Activated naive CD4-positive, alpha-beta T cell treated with anti-CD3 and anti-CD28 coated beads, Interleukin-2, amount 10 ng/mL, durations not matched to agents 7 days and 5 days (primary cell): ENCODE measurements at regions not wholly inside any gene's neighbourhood (a gene's known extent, or its start where the extent isn't known, plus 50 kb on each side); places are given as distances from the start of the nearest gene placed in this dataset.

ENCODE experiments used
- CTCF ChIA-PET: fragments of 350-600 bp; sonication (Branson Sonifier 250); formaldehyde crosslinking; loops from one replicate; lab custom pipeline; 2021; ENCODE audit warnings: antibody characterized with exemption; lab: Charles Lee
- DNase-seq: peaks from one replicate; pipeline ENCODE4 v3.0.0-alpha.2; 2020
- H3K27ac Mint-ChIP-seq: one replicate; pipeline ENCODE4 v1.8.0; 2021; ENCODE audit warnings: mild to moderate bottlenecking, moderate library complexity, mixed read lengths
- H3K27me3 Mint-ChIP-seq: one replicate; pipeline ENCODE4 v1.8.0; 2021; ENCODE audit warnings: mild to moderate bottlenecking, mixed read lengths
- H3K36me3 Mint-ChIP-seq: one replicate; pipeline ENCODE4 v1.8.0; 2021; ENCODE audit warnings: mixed read lengths
- H3K4me1 Mint-ChIP-seq: one replicate; pipeline ENCODE4 v1.8.0; 2021; ENCODE audit warnings: mixed read lengths
- H3K4me3 Mint-ChIP-seq: one replicate; pipeline ENCODE4 v1.8.0; 2021; ENCODE audit warnings: mild to moderate bottlenecking, moderate library complexity, mixed read lengths
- H3K9me3 Mint-ChIP-seq: one replicate; pipeline ENCODE4 v1.8.0; 2021; ENCODE audit warnings: mixed read lengths

DNA sequence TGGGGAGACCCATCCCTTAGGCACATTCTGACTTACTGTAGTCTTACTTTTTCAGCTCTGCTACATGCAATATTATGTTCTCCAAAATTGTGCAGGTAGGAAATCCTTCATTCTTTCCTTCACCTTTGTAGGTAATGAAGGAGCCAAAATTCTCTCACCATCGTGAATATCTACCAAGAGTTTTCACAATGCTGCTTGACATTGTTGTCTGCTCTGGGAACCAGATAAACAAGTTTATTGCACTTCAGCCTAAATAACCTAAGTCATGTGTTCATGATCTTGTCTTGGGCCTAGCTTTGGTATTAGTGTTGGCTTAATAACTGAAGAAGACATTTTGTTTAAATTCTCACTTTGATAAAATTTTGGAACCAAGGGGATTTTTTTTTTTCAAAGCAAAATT lies 110.8 kb upstream of the ELAC2 start:
- Mint-ChIP-seq H3K9me3 (no peaks in the 10 kb centered on the region), H3K36me3 (no peaks in the 10 kb centered on the region), H3K4me1 (no peaks in the 10 kb centered on the region), H3K27me3 (no peaks in the 10 kb centered on the region), H3K4me3 (no peak overlapping the region), H3K27ac (no peak overlapping the region)
- CTCF ChIA-PET, result no interaction called here
- DNase-seq, result no peak

DNA sequence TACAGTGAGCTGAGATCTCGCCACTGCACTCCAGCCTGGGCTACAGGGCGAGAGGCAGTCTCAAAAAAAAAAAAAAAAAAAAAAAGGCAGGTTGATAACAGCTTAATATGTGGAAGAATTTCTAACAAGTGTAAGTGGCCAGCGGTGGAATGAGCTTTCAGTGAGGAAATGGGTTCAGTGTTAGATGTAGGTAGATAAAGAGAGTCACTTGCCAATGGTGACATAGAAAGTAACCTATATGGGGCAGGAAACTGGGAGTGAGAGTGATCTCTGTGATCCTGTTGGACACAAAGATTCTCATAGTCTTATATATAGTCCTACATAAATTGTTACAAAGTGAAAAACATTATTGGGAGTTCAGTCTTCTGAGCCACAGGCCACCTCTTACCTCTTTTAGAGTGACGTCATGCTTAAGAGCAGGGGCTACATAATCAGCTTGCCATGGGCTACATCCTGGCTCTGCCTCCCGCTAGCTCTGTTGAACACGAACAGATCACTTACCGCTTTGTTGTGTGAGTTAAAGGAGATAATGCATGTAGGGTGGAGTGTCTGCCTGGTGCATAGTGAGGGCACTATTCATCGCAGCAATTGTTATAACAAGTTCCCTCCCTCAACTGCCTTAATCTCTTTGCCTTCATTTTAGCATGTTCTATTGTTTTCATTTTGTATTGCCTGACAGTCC lies 110.2 kb upstream of the ELAC2 start:
- Mint-ChIP-seq H3K27me3 (no peaks in the 10 kb centered on the region), H3K4me1 (no peaks in the 10 kb centered on the region)
- no peak for DNase-seq

DNA sequence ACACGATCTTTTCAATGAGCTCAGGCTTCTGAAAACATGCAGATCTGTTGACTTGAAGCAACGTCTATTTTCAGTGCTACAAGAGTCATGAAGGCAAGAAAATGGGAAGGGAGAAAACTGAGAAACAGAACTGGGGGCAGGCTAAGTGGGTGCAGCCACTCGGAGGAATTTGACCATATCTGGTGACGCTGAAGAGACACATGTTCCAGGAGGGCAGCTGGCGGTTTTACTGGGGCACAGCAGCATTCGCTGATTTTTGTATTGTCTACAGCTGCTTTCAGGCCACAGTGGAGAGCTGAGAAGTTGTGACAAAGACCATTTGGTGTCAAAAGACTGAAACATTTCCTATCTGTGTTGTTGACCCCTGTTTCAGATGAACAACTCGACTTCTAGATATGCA lies 103.0 kb upstream of the ELAC2 start:
- no peak for DNase-seq
- Mint-ChIP-seq H3K27me3 (peaks cover 4% of the 10 kb centered on the region), H3K36me3 (no peaks in the 10 kb centered on the region), H3K27ac (no peak overlapping the region), H3K4me1 (no peaks in the 10 kb centered on the region), H3K4me3 (no peak overlapping the region), H3K9me3 (no peaks in the 10 kb centered on the region)
- CTCF ChIA-PET, result no interaction called here

More for the DNA sequence above, 110.2 kb upstream of the ELAC2 start:
- H3K4me3 Mint-ChIP-seq, result no peak overlapping the region
- CTCF ChIA-PET, result no interaction called here
- no peaks in the 10 kb centered on the region for H3K36me3 Mint-ChIP-seq
- H3K27ac Mint-ChIP-seq, result no peak overlapping the region
- no peaks in the 10 kb centered on the region for H3K9me3 Mint-ChIP-seq

DNA sequence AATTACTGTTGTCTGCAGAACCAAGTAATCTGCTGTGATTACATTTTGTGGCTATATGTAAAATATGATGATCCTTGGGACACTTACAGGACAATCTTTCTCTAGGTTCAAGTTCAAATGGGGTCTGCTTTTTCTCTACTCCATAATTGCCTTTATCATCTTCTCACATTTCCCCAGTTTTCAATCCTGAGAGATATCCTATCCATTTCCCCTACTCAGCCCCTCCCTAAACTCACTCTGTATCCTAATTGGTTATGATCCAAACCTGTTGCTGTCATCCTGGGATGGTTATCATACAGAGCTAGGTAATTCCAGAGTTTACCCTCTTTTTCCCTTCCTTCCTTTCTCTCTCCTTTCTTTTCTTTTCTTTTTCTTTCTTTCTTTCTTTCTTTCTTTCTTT lies 100.5 kb upstream of the ELAC2 start:
- Mint-ChIP-seq H3K9me3 (no peaks in the 10 kb centered on the region), H3K4me3 (no peak overlapping the region), H3K27me3 (peaks cover 15% of the 10 kb centered on the region), H3K4me1 (no peaks in the 10 kb centered on the region), H3K36me3 (no peaks in the 10 kb centered on the region), H3K27ac (no peak overlapping the region)
- no peak for DNase-seq
- CTCF ChIA-PET, result no interaction called here

DNA sequence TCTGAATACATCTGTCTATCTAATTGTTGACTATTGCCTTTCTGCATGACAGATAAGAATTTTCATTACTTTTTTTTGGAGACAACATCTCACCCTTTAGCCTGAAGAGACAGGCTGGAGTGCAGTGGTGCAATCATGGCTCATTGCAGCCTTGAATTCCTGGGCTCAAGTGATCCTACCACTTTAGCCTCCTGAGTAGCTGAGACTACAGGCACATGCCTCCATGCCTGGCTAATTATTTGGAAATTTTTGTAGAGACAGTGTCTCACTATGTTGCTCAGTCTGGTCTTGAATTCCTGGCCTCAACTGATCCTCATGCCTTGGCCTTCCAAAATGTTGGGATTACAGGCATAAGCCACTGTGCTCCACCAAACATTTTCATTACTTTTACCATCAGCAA lies 99.8 kb upstream of the ELAC2 start:
- H3K27me3 Mint-ChIP-seq, result peaks cover 15% of the 10 kb centered on the region
- no peaks in the 10 kb centered on the region for H3K9me3 Mint-ChIP-seq
- H3K4me1 Mint-ChIP-seq, result no peaks in the 10 kb centered on the region
- H3K4me3 Mint-ChIP-seq, result no peak overlapping the region
- CTCF ChIA-PET, result no interaction called here
- no peak overlapping the region for H3K27ac Mint-ChIP-seq
- DNase-seq, result no peak
- no peaks in the 10 kb centered on the region for H3K36me3 Mint-ChIP-seq

DNA sequence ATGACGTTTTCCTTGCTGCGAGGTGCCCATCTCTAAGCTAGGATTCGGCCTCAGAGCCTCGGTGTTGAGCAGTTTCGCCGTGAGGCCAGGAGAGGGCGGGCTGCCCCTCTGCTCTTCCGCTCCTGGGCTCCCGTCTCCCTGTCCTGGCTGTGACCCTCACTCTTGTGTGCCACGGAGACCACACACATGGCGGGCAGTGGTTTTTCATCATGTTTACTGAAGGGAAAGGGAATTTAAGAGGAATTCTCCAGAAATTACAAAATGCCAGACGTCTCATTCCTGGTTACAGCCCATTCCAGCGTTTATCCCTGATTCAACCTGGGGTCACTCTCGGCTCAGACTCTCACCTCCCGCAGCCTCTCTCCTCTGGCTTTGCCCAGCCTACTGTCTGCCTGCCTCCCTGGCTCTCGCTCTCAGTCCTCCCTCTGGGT lies 96.8 kb upstream of the ELAC2 start:
- H3K4me3 Mint-ChIP-seq, result no peak overlapping the region
- no peaks in the 10 kb centered on the region for H3K36me3 Mint-ChIP-seq
- peaks cover 11% of the 10 kb centered on the region for H3K27me3 Mint-ChIP-seq
- no peaks in the 10 kb centered on the region for H3K4me1 Mint-ChIP-seq
- no peaks in the 10 kb centered on the region for H3K9me3 Mint-ChIP-seq
- no peak overlapping the region for H3K27ac Mint-ChIP-seq
- no peak for DNase-seq
- CTCF ChIA-PET, result interaction anchor here (0.8 kb wide), 1 partner anchor 9 kb away, joined by 3 read pairs; no protein-coding TSS in a partner anchor

DNA sequence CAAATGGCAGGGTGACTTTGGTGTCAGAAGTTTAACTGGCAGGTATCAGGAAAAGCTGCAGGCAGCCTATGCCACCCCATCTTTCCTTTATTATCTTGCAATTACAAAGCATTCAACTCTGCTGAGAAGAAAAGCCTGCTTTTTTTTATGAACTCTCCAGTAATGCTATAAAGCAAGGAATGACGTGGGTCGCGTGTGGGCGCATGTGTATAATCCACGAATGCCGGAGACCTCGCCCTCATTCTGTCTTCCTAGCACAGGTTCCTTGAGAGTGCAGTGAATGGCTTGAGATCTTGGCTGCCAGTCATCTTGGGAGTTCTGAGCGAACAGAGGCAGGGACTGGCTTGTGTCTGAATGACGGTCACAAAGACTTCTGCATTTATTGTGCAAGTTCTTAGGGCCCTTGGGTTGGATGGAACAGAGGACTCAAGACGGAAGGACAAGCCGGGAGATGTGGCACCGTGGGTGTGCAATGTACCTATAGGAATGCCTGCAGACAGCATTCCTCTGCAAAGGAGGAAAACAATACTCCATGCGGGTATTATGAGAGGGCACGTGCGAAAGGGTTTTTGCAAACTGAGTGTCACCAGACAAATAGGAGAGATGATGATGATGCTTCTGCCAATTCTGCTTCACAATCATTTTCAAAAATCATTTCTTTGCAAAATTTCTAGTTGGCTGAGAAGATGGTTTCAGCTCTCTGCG lies 96.1 kb upstream of the ELAC2 start:
- H3K4me1 Mint-ChIP-seq, result no peaks in the 10 kb centered on the region
- no peak overlapping the region for H3K27ac Mint-ChIP-seq
- H3K9me3 Mint-ChIP-seq, result no peaks in the 10 kb centered on the region
- CTCF ChIA-PET, result interaction anchor here (0.8 kb wide), 1 partner anchor 8 kb away, joined by 3 read pairs; no protein-coding TSS in a partner anchor
- no peaks in the 10 kb centered on the region for H3K36me3 Mint-ChIP-seq
- no peak overlapping the region for H3K4me3 Mint-ChIP-seq
- H3K27me3 Mint-ChIP-seq, result peaks cover 11% of the 10 kb centered on the region
- no peak for DNase-seq

DNA sequence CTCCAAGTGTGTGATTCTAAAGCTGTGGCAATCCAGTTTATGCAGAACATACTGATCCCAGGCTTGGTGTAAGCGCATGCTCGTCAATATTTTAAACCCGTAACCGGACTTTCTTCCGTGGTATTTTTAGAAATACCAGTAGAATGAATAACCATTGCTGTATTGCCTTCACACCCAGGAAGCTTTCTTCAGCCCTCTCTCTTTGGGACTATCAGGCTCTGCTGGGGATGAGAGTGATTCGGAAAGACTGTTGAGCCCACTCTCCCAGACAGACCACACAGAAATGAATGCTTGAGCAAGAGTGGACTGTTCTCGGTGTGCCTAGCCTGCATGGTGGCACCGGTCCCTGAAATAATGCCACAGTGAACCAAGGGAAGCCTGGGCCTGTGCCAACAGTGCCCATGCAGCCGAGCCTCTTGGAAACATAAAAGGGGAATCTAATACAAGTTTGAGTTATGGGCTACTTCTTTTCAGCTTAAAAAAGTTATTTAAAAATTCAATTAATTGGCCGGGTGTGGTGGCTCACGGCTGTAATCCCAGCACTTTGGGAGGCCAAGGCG lies 89.9 kb upstream of the ELAC2 start:
- DNase-seq, result no peak
- no peaks in the 10 kb centered on the region for H3K27me3 Mint-ChIP-seq
- no peaks in the 10 kb centered on the region for H3K36me3 Mint-ChIP-seq
- H3K4me3 Mint-ChIP-seq, result no peak overlapping the region
- H3K27ac Mint-ChIP-seq, result no peak overlapping the region
- CTCF ChIA-PET, result no interaction called here
- H3K4me1 Mint-ChIP-seq, result no peaks in the 10 kb centered on the region
- peaks cover 5% of the 10 kb centered on the region for H3K9me3 Mint-ChIP-seq

DNA sequence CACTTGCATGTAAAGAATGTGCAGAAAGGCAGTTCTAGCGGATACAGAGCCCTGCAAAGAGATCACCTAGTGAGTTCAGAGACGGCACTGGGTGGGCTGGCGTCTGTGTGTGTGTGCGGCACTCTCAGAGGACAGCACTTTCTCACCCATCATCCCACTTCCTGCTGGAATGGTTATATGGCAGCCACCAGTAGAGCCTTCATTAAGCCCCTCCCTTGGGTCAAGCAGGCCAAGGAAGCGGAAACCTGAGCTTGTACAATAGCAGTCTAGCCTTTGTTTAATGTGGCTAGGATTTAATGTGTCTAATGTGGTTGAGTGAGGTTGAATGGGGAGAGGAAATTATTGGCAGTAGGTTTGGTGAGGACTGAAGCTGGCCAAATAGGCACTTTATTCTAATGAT lies 88.3 kb upstream of the ELAC2 start:
- no peak overlapping the region for H3K27ac Mint-ChIP-seq
- H3K36me3 Mint-ChIP-seq, result no peaks in the 10 kb centered on the region
- no peaks in the 10 kb centered on the region for H3K4me1 Mint-ChIP-seq
- CTCF ChIA-PET, result interaction anchor here (1.0 kb wide), 1 partner anchor 8 kb away, joined by 3 read pairs; no protein-coding TSS in a partner anchor
- H3K9me3 Mint-ChIP-seq, result peaks cover 8% of the 10 kb centered on the region
- H3K4me3 Mint-ChIP-seq, result no peak overlapping the region
- no peak for DNase-seq
- H3K27me3 Mint-ChIP-seq, result no peaks in the 10 kb centered on the region

DNA sequence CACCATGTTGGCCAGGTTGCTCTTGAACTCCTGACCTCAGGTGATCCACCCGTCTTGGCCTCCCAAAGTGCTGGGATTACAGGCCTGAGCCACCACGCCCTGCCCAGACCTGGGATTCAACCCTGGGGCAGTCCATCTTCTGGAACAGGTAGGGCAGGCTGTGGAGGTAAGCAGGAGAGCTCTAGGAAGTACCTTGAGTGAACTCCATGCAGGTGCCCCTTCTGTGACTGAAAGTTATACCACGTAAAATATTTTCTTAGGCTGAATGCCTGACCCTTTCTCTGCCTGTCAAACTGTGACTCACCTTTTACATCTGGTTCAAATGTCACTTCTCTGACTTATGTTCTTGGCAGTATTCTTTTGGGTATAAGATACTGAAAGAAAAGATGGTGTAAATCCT lies 86.7 kb upstream of the ELAC2 start:
- no peak overlapping the region for H3K27ac Mint-ChIP-seq
- no peaks in the 10 kb centered on the region for H3K4me1 Mint-ChIP-seq
- no peaks in the 10 kb centered on the region for H3K27me3 Mint-ChIP-seq
- H3K4me3 Mint-ChIP-seq, result no peak overlapping the region
- H3K36me3 Mint-ChIP-seq, result no peaks in the 10 kb centered on the region
- DNase-seq, result no peak
- H3K9me3 Mint-ChIP-seq, result peaks cover 12% of the 10 kb centered on the region
- CTCF ChIA-PET, result no interaction called here

DNA sequence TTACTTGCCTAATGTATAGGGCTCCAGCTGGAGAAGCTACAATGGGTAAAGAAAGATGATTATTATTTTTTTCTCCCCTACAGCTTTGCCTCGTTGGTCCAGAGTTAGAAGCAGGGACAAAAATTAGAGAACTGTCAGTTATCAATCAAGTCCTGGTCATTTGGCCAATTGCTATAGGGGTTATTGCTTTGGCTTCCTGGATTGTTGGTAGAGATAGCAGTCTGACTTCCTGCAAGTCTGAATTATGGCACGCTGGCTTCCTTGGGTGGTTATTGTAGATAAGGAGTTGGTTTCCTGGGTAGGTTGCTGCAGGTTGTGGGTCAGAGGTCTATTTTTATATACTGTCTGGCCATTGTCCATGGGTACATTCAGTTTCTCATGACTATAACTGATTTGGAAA lies 84.7 kb upstream of the ELAC2 start:
- DNase-seq, result no peak
- no peaks in the 10 kb centered on the region for H3K36me3 Mint-ChIP-seq
- H3K27me3 Mint-ChIP-seq, result no peaks in the 10 kb centered on the region
- H3K27ac Mint-ChIP-seq, result no peak overlapping the region
- peaks cover 12% of the 10 kb centered on the region for H3K9me3 Mint-ChIP-seq
- no peaks in the 10 kb centered on the region for H3K4me1 Mint-ChIP-seq
- H3K4me3 Mint-ChIP-seq, result no peak overlapping the region
- CTCF ChIA-PET, result no interaction called here

DNA sequence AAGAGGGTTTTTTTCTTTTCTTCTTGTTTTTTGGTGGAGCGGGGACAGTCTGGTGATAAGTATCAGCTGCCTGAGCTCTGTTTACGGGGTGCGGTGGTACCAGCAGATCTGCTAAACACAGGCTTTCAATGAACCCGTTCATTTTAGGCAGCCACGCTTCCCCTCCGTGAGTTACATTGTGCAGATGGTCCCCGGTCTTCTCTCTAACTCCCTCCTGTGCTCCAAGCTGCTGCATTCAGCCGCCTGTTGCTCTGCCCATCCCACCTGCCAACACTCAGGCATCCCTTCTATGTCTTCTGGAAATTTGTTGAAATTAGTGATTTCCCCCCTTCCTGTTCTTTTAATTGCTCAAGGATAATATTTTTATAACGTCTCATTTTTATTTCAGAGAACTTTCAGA lies 82.1 kb upstream of the ELAC2 start:
- Mint-ChIP-seq H3K4me1 (no peaks in the 10 kb centered on the region), H3K27me3 (no peaks in the 10 kb centered on the region), H3K36me3 (no peaks in the 10 kb centered on the region), H3K27ac (no peak overlapping the region), H3K9me3 (peaks cover 9% of the 10 kb centered on the region), H3K4me3 (no peak overlapping the region)
- CTCF ChIA-PET, result no interaction called here
- no peak for DNase-seq

DNA sequence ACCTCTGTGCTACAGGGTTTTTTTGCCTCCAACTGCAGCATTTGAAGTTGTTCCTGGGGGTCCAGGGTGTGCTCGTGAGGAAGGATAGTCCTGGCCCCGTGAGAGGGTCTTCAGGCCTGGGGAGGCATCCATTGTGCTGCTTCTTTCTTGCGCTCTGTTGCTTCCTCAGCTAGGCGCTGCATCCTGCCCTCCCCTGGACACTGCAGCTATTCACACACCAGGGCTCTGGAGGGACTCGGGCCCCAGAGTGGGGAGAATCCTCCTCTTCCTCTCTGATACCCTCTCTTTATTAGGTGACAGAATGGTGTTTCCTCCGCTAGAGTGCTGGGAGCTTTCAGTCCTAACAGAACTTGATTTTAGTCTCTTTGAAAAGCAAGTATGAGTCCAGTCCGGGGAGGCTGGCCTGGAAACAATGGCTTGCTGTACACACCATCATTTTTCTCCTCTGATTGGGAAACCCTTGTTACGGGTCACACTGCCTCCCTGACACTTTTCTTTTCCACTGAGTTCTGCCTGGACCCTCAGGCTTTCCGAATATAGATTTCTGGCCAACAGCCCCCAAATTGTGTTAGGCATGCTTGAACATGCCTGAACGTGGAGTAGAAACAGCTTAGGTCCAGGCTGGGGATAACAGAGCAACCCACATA lies 81.4 kb upstream of the ELAC2 start:
- CTCF ChIA-PET, result no interaction called here
- DNase-seq, result no peak
- Mint-ChIP-seq H3K9me3 (peaks cover 8% of the 10 kb centered on the region), H3K27me3 (no peaks in the 10 kb centered on the region), H3K36me3 (no peaks in the 10 kb centered on the region), H3K4me1 (no peaks in the 10 kb centered on the region), H3K4me3 (no peak overlapping the region), H3K27ac (no peak overlapping the region)

DNA sequence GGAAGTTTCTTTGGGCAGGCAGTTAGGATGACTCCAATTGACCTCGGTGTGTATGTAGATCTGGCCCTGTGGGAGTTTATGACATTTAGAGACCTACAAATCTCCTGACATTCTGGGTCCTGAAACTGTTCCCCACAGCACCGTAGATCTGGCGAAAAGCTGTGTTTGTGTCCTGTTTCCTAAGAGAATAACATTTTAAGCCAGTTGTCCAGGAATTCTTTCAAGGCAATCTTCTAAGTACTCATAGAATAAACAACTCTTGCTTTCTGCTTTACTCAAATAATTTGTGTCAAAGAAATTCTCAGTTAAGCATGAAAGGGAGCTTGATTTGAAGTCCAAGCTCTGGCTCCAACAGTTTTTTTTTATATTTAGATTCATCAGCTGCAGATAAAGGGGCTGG lies 78.5 kb upstream of the ELAC2 start:
- no peak overlapping the region for H3K27ac Mint-ChIP-seq
- no peaks in the 10 kb centered on the region for H3K27me3 Mint-ChIP-seq
- peaks cover 4% of the 10 kb centered on the region for H3K9me3 Mint-ChIP-seq
- CTCF ChIA-PET, result no interaction called here
- H3K4me1 Mint-ChIP-seq, result no peaks in the 10 kb centered on the region
- H3K36me3 Mint-ChIP-seq, result no peaks in the 10 kb centered on the region
- no peak overlapping the region for H3K4me3 Mint-ChIP-seq
- DNase-seq, result no peak
